ENCODE measurements at regions not wholly inside any gene's neighbourhood (a gene's known extent, or its start where the extent isn't known, plus 50 kb on each side); places are given as distances from the start of the nearest gene placed in this dataset.

GRCh38 chrX:7789200-7789599, 53.8 kb upstream of the VCX start:
- Histone ChIP-seq H3K27me3 (ENCODE audit: control insufficient read depth, insufficient read depth, low read length) (no peaks in the 10 kb centered on the region), H3K36me3 (ENCODE audit: control insufficient read depth, insufficient read depth, low read length) (no peaks in the 10 kb centered on the region), H3K4me3 (ENCODE audit: low read depth, low read length) (no peak overlapping the region)
- FAIRE-seq (no peak), DNase-seq (ENCODE audit: low read depth) (no peak)
- TF ChIP-seq CTCF (IDR thresholded peaks at IDR 0.05; ENCODE audit: insufficient read depth, low read length, severe bottlenecking) = no peak

GRCh38 chrX:7788334-7788733, 54.6 kb upstream of the VCX start:
- TF ChIP-seq CTCF (IDR thresholded peaks at IDR 0.05; ENCODE audit: insufficient read depth, low read length, severe bottlenecking) = no peak
- FAIRE-seq = no peak
- Histone ChIP-seq H3K27me3 (ENCODE audit: control insufficient read depth, insufficient read depth, low read length) (no peaks in the 10 kb centered on the region), H3K36me3 (ENCODE audit: control insufficient read depth, insufficient read depth, low read length) (no peaks in the 10 kb centered on the region), H3K4me3 (ENCODE audit: low read depth, low read length) (no peak overlapping the region)
- peak; percentile 65 for DNase-seq (ENCODE audit: low read depth)

- H3K4me3 ChIP-seq (ENCODE audit: low read depth, low read length) = no peak overlapping the region
- no peak for TF ChIP-seq CTCF (IDR thresholded peaks at IDR 0.05; ENCODE audit: insufficient read depth, low read length, severe bottlenecking)
- H3K36me3 ChIP-seq (ENCODE audit: control insufficient read depth, insufficient read depth, low read length) = no peaks in the 10 kb centered on the region
- no peak for FAIRE-seq
- H3K27me3 ChIP-seq (ENCODE audit: control insufficient read depth, insufficient read depth, low read length) = no peaks in the 10 kb centered on the region
- DNase-seq (ENCODE audit: low read depth) = no peak
These were observed 55.3 kb upstream of the VCX start for GRCh38 chrX:7787714-7788113.

GRCh38 chrX:7784580-7784979, 58.4 kb upstream of the VCX start:
- no peaks in the 10 kb centered on the region for H3K36me3 ChIP-seq (ENCODE audit: control insufficient read depth, insufficient read depth, low read length)
- no peak for TF ChIP-seq CTCF (IDR thresholded peaks at IDR 0.05; ENCODE audit: insufficient read depth, low read length, severe bottlenecking)
- H3K27me3 ChIP-seq (ENCODE audit: control insufficient read depth, insufficient read depth, low read length) = no peaks in the 10 kb centered on the region
- DNase-seq (ENCODE audit: low read depth) (no peak), FAIRE-seq (no peak)
- no peak overlapping the region for H3K4me3 ChIP-seq (ENCODE audit: low read depth, low read length)

DNA sequence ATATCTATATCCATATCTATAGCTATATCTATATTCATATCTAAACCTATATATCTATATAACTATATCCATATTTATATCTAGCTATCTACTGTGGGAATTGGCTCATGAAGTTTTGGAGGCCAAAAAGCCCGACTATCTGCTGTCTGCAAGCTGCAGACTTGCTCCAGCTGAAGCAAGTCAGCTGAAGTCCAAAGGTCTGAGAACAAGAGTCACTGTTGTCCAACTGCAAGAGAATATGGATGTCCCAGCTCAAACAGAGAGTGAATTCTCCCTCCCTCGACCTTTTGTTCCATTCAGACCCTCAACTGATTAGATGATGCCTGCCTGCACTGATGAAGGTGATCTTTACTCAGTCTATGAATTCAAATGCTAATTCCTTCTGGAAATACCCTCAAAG, 63.3 kb upstream of the VCX start:
- FAIRE-seq = no peak

More for the DNA sequence above, 63.3 kb upstream of the VCX start:
- Histone ChIP-seq H3K4me3 (ENCODE audit: low read depth, low read length) (no peak overlapping the region), H3K27me3 (ENCODE audit: control insufficient read depth, insufficient read depth, low read length) (no peaks in the 10 kb centered on the region), H3K36me3 (ENCODE audit: control insufficient read depth, insufficient read depth, low read length) (no peaks in the 10 kb centered on the region)
- no peak for DNase-seq (ENCODE audit: low read depth)
- no peak for TF ChIP-seq CTCF (IDR thresholded peaks at IDR 0.05; ENCODE audit: insufficient read depth, low read length, severe bottlenecking)

All from bronchial epithelial cell (primary cell).